ENCODE measurements at regions not wholly inside any gene's neighbourhood (a gene's known extent, or its start where the extent isn't known, plus 50 kb on each side); places are given as distances from the start of the nearest gene placed in this dataset.
A peak's percentile ranks its signal among the peaks of the same experiment; 100 is the strongest.
"Not testable (repeated sequence)": the region's sequence is repeated elsewhere in the genome, so short reads cannot be mapped to it uniquely, and the experiment has no call there.

- in situ Hi-C loops (cut with HindIII; ENCODE audit: low sequenced_read_pairs): no loop called here
- no peak for DNase-seq (ENCODE audit: low spot score)
Measured at GRCh38 chr5:67770431-67771025, 445.0 kb upstream of the PIK3R1 start.

GRCh38 chr5:67765697-67766096 lies 449.9 kb upstream of the PIK3R1 start:
- in situ Hi-C loops (cut with HindIII; ENCODE audit: low sequenced_read_pairs): no loop called here
- no peak for DNase-seq (ENCODE audit: low spot score)

GRCh38 chr5:67757771-67758170 lies 457.8 kb upstream of the PIK3R1 start:
- in situ Hi-C loops (cut with HindIII; ENCODE audit: low sequenced_read_pairs); DNase-seq (ENCODE audit: low spot score): not testable (repeated sequence)

DNA sequence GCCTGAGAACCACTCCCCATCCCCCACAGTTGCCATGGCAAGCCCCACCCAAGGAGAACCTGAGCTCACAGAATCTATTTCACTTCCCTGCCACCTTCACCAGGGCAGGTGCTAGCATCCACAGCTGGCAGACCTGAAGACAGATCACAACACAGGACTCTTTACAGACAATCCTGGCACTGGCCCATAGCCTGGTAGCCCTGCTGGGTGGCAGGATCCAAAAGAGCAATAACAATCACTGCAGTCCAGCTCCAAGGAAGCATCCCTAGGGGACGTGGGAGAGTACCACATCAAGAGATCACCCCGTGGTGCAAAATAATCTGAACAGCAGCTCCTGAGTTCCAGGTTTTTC lies 463.2 kb upstream of the PIK3R1 start:
- no peak for DNase-seq (ENCODE audit: low spot score)
- in situ Hi-C loops (cut with HindIII; ENCODE audit: low sequenced_read_pairs): no loop called here

- in situ Hi-C loops (cut with HindIII; ENCODE audit: low sequenced_read_pairs): no loop called here
- no peak for DNase-seq (ENCODE audit: low spot score)
Measured at GRCh38 chr5:67748165-67748690, 467.3 kb upstream of the PIK3R1 start.

- DNase-seq (ENCODE audit: low spot score): no peak
- in situ Hi-C loops (cut with HindIII; ENCODE audit: low sequenced_read_pairs): no loop called here
Measured at GRCh38 chr5:67747096-67747495, 468.5 kb upstream of the PIK3R1 start.

- DNase-seq (ENCODE audit: low spot score); in situ Hi-C loops (cut with HindIII; ENCODE audit: low sequenced_read_pairs): not testable (repeated sequence)
Measured at GRCh38 chr5:67746608-67747007, 468.9 kb upstream of the PIK3R1 start.

DNA sequence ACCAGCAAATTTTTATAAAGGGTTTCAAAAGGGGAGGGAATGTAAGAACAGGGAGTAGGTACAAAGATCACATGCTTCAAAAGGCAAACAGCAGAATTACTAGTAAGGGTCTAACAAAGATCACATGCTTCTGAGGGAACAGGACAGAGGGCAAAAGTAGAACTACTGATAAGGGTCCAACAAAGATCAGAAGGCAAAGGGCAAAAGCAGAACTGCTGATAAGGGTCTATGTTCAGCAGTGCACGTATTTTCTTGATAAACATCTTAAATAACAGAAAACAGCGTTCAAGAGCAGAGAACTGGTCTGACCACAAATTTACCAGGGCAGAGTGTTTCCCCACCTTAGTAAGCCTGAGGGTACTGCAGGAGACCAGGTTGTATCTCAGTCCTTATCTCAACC lies 469.5 kb upstream of the PIK3R1 start:
- DNase-seq (ENCODE audit: low spot score): no peak
- in situ Hi-C loops (cut with HindIII; ENCODE audit: low sequenced_read_pairs): no loop called here

GRCh38 chr5:67732921-67733320 lies 482.6 kb upstream of the PIK3R1 start:
- DNase-seq (ENCODE audit: low spot score): peak; percentile 93
- in situ Hi-C loops (cut with HindIII; ENCODE audit: low sequenced_read_pairs): no loop called here

DNA sequence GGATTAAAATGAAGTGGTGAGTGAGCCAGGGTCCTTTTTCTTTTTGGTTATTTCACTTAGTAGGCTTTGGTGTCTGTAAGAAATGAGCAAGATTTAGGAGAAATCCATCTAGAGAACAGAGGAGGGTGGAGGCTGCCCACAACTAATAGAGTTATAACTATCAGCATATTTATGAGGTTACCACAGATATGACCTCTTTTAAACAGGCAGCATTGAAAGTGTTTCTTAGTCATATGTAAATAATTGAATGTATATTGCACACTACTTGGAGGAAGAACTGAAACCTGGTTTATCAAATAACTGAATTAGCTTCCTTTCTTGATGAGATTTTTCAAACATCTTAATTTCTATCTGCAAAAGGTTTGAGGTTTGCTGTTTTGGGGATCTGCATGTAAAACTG lies 483.1 kb upstream of the PIK3R1 start:
- in situ Hi-C loops (cut with HindIII; ENCODE audit: low sequenced_read_pairs): no loop called here
- no peak for DNase-seq (ENCODE audit: low spot score)

- peak; percentile 95 for DNase-seq (ENCODE audit: low spot score)
Measured at GRCh38 chr5:67731886-67732285, 483.7 kb upstream of the PIK3R1 start.

DNA sequence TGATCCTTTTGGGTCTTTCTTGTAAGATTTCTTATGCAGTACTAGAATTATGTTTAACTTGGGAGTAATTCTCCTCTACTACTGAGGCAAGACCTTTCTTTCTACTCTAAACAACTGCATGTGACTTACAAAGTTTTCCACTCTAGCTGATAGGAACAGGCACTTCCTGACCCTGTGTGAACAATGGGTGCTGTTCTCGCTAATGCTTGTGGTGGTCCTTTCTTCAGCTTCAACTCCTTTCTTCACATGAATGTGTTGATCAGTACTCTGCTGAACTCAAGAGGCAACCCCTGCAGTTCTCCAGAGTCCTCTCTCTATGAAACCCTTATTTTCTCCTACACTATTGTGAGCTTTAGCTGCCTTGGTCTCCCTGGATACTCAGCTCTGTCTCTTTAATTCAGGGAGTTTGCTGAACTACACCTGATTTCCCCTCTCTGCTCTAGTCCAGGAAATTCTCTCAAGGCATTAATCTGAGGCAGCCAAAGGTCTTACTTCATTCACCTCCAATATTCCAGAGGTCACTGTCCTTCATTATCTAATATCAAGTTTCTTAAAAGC lies 484.6 kb upstream of the PIK3R1 start:
- DNase-seq (ENCODE audit: low spot score): peak; percentile 34
- in situ Hi-C loops (cut with HindIII; ENCODE audit: low sequenced_read_pairs): no loop called here

More at GRCh38 chr5:67731886-67732285, 483.7 kb upstream of the PIK3R1 start:
- in situ Hi-C loops (cut with HindIII; ENCODE audit: low sequenced_read_pairs): no loop called here

DNA sequence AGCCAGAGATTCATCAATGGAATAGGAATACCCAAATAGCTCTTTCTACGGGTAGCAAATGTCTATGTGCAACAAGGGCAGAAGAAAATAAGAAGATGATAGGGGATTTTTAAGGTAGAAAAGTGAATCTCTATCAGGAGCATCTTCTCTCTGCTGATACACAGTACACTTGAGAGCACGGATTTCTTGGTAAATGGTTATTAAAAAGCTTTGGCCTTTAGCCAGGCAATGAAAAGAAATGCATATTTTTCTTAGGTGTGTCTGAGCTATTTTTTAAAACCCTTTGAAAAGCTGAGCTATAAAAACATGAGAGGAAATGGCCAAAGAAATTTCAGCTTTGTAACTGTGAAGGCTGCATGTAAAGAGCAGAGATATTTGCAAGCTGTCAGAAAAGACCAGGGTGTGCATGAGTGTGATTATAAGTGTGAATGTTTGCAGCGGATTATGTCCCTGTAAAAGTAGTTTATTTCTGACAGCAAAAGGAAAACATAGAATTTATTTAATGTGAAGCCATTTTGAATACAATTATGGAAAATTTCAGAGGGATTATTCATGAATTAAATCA lies 487.1 kb upstream of the PIK3R1 start:
- in situ Hi-C loops (cut with HindIII; ENCODE audit: low sequenced_read_pairs): no loop called here
- DNase-seq (ENCODE audit: low spot score): peak; percentile 28

DNA sequence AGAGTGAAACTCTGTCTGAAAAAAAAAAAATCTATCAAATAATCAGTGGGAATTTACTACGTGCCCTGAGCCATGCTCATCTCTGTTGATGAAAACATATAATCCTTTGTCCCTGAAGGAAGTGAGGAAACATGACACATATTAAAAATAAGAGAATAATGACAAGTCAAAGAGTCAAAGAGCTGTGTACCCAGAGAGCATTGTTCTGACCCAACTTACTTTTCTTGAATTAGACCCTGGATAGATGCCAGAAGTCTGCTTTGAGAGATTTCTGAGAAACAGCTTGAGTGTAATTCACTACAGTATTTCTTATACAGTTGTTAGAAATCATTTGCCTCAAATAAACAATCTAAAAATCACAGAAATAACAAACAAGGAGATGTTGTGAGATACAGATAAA lies 490.0 kb upstream of the PIK3R1 start:
- DNase-seq (ENCODE audit: low spot score): peak; percentile 25
- in situ Hi-C loops (cut with HindIII; ENCODE audit: low sequenced_read_pairs): no loop called here

- peak; percentile 60 for DNase-seq (ENCODE audit: low spot score)
- in situ Hi-C loops (cut with HindIII; ENCODE audit: low sequenced_read_pairs): no loop called here
Measured at GRCh38 chr5:67724412-67725135, 491.0 kb upstream of the PIK3R1 start.

- DNase-seq (ENCODE audit: low spot score): peak; percentile 26
- in situ Hi-C loops (cut with HindIII; ENCODE audit: low sequenced_read_pairs): no loop called here
Measured at GRCh38 chr5:67723873-67724272, 491.7 kb upstream of the PIK3R1 start.

GRCh38 chr5:67722582-67722981 lies 493.0 kb upstream of the PIK3R1 start:
- in situ Hi-C loops (cut with HindIII; ENCODE audit: low sequenced_read_pairs); DNase-seq (ENCODE audit: low spot score): not testable (repeated sequence)

DNA sequence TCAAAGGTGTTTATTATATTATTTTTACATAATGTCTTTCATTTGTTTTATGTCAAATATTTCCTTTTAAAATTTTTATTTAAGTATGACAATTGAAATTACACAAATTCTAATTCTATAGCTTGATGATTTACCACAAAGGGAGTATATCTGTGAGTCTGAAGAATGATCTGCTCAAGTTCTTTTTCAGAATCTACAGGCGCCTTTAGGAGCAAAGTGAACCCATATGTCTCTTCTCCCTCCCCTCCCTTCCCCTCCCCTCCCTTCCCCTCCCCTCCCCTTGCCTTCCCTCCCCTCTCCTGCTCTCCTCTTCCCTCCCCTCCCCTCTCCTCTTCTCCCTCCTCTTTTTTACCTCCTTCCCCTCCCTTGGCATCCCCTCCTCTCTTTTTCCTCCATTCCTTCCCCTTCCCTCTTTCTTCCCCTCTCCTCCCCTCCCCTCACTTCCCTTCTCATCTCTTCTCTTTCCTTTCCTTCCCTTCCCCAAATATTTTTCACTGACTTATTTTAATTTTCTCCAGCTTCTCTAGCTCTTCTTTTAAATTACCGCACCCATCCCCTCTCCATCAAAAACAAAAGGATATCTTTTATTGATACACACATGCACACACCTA lies 495.3 kb upstream of the PIK3R1 start:
- no peak for DNase-seq (ENCODE audit: low spot score)
- in situ Hi-C loops (cut with HindIII; ENCODE audit: low sequenced_read_pairs): no loop called here

- in situ Hi-C loops (cut with HindIII; ENCODE audit: low sequenced_read_pairs): no loop called here
- no peak for DNase-seq (ENCODE audit: low spot score)
Measured at GRCh38 chr5:67702008-67702407, 505.4 kb upstream of the CD180 start.

DNA sequence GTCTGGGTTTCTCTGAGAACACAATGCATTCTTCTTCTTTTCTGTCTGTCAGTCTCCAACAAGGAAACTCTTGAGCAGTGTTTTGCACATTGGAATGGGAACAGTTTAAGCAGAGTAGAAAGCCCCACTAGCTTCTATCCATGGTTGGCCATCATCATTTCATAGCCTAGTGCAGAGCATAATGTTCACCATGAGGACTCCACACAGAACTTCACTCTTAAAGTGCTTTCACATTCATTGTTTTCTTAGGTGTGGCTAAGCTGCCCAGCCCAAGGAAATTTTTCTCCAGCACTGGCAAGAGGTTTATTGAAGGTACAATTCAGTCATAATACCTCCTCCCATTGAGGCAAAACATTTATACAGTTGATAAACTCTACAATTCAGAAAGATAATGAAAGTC lies 503.0 kb upstream of the CD180 start:
- in situ Hi-C loops (cut with HindIII; ENCODE audit: low sequenced_read_pairs): no loop called here
- no peak for DNase-seq (ENCODE audit: low spot score)
